ENCODE measurements at regions not wholly inside any gene's neighbourhood (a gene's known extent, or its start where the extent isn't known, plus 50 kb on each side); places are given as distances from the start of the nearest gene placed in this dataset.

DNA sequence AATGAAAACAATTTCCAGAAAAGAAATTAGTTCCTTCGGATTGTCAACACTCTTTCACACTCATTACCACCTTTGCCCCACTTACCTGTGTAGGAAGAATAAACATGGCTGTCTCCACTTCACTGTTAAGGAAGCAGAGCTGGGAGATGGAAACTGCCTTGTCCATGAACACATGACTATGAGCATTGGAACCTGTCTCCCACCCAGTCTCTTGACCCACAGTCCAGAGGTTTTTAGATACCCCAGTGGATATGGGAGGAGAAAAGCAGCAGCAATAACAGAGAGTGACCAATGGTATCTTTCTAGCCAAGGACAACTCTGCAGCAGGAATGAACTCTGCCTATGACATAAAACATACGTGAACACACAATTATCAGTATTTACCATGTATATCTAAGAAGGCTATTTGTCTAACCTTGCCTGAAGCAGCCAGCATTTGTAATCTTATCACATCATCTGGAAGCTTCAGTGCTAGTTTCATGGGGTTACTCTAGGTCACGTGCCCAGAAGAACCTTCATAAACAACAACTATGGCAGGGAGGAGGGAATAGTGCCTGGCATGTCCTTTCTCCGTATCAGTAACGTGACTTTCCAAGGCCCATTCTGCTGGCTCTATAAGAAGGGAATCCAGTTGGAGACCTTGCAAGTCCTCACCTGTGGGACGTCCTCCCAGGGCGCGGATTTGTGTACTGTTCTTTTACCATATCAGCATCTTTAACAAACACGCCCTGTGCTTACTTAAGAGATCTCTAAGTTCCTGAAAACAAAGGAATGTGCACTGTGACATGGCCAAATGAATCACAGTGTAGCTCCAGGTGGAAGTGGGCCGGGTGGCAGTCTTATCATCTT lies 221.8 kb upstream of the UBL3 start:
- no peak for DNase-seq
- no peak for FAIRE-seq
- no peak overlapping the region for H3K27ac ChIP-seq (ENCODE audit: low read depth in 2 of 2, low read length in 2 of 2)

DNA sequence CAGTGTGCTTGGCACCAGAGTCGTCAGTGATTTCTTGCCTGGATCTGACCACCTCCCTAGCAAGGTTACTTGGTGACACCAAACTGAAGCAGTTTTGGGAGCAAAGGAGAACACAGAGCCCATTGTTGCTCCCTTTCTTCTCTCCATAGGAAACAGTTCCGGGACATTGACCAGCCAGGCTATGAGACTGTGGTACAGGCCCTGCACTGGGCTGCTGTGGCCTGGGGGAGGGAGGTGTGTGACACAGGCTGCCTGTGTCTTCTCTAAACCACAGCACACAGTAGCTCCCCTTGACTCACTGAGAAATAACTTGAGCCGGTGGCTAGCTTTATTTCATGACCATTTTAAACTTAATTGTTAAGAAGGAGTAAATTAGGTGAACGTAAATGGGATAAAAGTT lies 214.8 kb upstream of the UBL3 start:
- no peak for FAIRE-seq
- no peaks in the 10 kb centered on the region for H3K27me3 ChIP-seq (ENCODE audit: control insufficient read depth, insufficient read depth, low read length)

More for the DNA sequence above, 221.8 kb upstream of the UBL3 start:
- Histone ChIP-seq H3K9ac (ENCODE audit: low read length in 3 of 3) (no peak overlapping the region), H3K4me1 (ENCODE audit: control insufficient read depth in 2 of 3, insufficient read depth in 2 of 3, low read depth in 1 of 3, low read length in 3 of 3) (no peaks in the 10 kb centered on the region), H3K4me3 (ENCODE audit: low read length in 3 of 3) (no peak overlapping the region), H3K27me3 (ENCODE audit: control insufficient read depth, insufficient read depth, low read length) (no peaks in the 10 kb centered on the region), H3K36me3 (ENCODE audit: control insufficient read depth in 2 of 3, insufficient read depth in 3 of 3, low read length in 3 of 3) (no peaks in the 10 kb centered on the region), H3K9me3 (ENCODE audit: control insufficient read depth in 2 of 3, insufficient read depth in 1 of 3, low read length in 3 of 3) (no peaks in the 10 kb centered on the region)
- TF ChIP-seq, protein P1, sequence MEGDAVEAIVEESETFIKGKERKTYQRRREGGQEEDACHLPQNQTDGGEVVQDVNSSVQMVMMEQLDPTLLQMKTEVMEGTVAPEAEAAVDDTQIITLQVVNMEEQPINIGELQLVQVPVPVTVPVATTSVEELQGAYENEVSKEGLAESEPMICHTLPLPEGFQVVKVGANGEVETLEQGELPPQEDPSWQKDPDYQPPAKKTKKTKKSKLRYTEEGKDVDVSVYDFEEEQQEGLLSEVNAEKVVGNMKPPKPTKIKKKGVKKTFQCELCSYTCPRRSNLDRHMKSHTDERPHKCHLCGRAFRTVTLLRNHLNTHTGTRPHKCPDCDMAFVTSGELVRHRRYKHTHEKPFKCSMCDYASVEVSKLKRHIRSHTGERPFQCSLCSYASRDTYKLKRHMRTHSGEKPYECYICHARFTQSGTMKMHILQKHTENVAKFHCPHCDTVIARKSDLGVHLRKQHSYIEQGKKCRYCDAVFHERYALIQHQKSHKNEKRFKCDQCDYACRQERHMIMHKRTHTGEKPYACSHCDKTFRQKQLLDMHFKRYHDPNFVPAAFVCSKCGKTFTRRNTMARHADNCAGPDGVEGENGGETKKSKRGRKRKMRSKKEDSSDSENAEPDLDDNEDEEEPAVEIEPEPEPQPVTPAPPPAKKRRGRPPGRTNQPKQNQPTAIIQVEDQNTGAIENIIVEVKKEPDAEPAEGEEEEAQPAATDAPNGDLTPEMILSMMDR (IDR thresholded peaks at IDR 0.05; ENCODE audit: borderline replicate concordance, extremely low read depth, insufficient read depth): no peak
- intact Hi-C loops (cut with DNase I): no loop called here

DNA sequence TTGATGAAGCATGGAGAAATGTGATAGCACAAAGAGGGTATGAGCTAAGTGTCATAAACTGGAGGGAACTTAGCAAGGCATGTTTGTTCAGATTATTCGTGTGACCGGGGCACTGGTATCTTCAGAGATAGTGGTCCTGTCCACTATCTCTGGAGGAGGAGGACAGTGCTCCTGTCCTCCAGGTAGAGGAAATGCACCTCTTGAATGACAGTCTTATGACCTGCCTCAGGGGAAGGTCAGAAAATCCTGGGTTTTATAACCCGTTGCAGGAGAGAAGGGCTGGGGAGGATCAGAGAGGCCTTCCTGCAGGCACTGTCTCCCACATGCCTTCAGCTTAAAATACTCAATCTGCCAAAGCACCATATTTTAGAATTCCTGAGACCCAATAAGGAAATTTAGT lies 213.5 kb upstream of the UBL3 start:
- Histone ChIP-seq H3K4me1 (ENCODE audit: control insufficient read depth in 2 of 3, insufficient read depth in 2 of 3, low read depth in 1 of 3, low read length in 3 of 3) (no peaks in the 10 kb centered on the region), H3K9me3 (ENCODE audit: control insufficient read depth in 2 of 3, insufficient read depth in 1 of 3, low read length in 3 of 3) (no peaks in the 10 kb centered on the region), H3K36me3 (ENCODE audit: control insufficient read depth in 2 of 3, insufficient read depth in 3 of 3, low read length in 3 of 3) (no peaks in the 10 kb centered on the region), H3K9ac (ENCODE audit: low read length in 3 of 3) (no peak overlapping the region), H3K27ac (ENCODE audit: low read depth in 2 of 2, low read length in 2 of 2) (no peak overlapping the region), H3K4me3 (ENCODE audit: low read length in 3 of 3) (no peak overlapping the region), H3K27me3 (ENCODE audit: control insufficient read depth, insufficient read depth, low read length) (no peaks in the 10 kb centered on the region)
- TF ChIP-seq, protein P1 (IDR thresholded peaks at IDR 0.05; ENCODE audit: borderline replicate concordance, extremely low read depth, insufficient read depth): no peak
- FAIRE-seq (no peak), DNase-seq (no peak)
- intact Hi-C loops (cut with DNase I): no loop called here

More for the DNA sequence above, 214.8 kb upstream of the UBL3 start:
- Histone ChIP-seq H3K9ac (ENCODE audit: low read length in 3 of 3) (no peak overlapping the region), H3K27ac (ENCODE audit: low read depth in 2 of 2, low read length in 2 of 2) (no peak overlapping the region), H3K4me1 (ENCODE audit: control insufficient read depth in 2 of 3, insufficient read depth in 2 of 3, low read depth in 1 of 3, low read length in 3 of 3) (no peaks in the 10 kb centered on the region), H3K9me3 (ENCODE audit: control insufficient read depth in 2 of 3, insufficient read depth in 1 of 3, low read length in 3 of 3) (no peaks in the 10 kb centered on the region), H3K36me3 (ENCODE audit: control insufficient read depth in 2 of 3, insufficient read depth in 3 of 3, low read length in 3 of 3) (no peaks in the 10 kb centered on the region), H3K4me3 (ENCODE audit: low read length in 3 of 3) (no peak overlapping the region)
- peak in 3 of 5 donors; percentile 42 to 51 (median 42) for DNase-seq
- TF ChIP-seq, protein P1 (IDR thresholded peaks at IDR 0.05; ENCODE audit: borderline replicate concordance, extremely low read depth, insufficient read depth): no peak
- intact Hi-C loops (cut with DNase I): no loop called here

Data from kidney (tissue), 13 donors.